HTR-8/SVneo (cell line): ENCODE measurements at regions not wholly inside any gene's neighbourhood (a gene's known extent, or its start where the extent isn't known, plus 50 kb on each side); places are given as distances from the start of the nearest gene placed in this dataset.

Experiments
- DNase-seq: peaks from one replicate; pipeline ENCODE4 v3.0.0; 2011; ENCODE audit warnings: low spot score, mixed read lengths; ENCODE audit not compliant: insufficient read length
- FAIRE-seq: peaks from 2 replicates; lab custom pipeline; 2011; peaks lifted over from hg19 to GRCh38; lab: Jason Lieb, UNC

DNA sequence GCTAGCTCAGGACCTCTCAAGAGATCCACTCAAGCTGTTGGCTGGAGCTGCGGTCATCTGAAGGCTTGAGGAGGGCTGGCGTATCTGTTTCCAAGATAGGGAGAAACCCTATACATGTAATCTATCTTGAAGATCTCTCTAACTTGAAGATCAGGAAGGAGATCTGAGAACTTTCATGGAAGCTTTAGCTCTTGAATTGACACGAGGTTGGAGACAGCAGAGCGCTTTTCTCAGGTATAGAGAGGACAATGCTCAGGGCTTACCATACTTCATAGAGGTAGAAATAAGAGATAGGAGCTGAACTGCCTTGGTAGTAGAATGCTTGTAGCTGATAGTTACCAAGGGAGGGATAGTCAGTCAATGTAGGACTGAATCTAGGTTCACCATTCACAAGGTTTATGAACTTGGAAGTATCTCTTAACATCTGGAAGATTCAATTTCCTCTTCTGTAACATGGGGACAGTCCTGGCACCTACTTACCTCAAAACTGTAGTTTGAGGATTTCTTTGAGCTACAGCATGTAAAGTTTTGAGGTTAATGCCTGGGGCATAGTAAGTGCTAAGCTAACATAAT lies 267.0 kb upstream of the MAF start:
- DNase-seq: no peak
- FAIRE-seq: no peak

DNA sequence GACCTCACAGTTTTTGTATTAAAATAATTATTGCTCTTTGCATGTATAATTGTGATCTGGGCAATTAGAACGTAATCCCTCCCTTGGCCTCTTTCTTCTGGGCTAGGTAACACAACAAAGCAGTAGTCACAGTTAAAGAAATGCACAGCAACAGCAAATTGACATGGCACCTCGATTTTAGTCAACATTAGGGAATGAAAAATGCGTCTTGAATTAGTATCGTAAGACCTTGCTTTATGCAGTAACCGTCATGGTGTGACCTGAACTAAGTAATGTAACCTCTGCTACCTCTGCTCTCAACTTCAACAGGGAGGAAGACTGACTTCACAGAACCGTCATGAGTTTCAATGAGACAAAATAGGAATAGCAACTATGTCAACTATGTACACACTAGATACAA lies 265.4 kb upstream of the MAF start:
- FAIRE-seq (peak; percentile 55), DNase-seq (no peak)

DNA sequence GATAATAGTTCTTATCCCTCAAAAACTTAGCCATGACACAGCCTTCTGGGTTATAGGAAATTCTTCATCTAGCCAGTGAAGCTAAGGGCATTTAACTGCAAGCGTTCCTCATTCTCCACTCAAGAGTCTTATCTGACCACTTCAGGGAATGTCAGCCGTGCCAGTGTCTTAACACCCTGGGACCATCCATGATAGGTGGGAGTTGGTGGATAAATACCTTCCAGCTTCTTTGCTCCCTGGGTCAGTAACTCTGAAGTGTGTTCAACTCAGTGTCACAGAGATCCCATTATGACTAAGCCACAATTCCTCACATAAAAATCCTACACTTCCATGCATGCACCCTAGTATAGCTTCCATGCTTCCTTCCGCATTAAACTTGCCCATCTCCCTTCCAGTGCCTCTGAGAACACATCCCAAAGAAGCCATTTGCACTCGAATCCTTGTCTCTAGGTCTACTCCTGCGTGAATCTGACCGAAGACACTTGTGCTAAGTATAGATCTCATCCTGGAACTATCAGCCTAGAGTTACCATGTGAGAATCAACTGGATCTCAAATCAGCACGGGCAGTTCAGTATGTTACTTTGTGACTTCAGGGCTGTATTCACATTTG lies 264.3 kb upstream of the MAF start:
- no peak for DNase-seq
- no peak for FAIRE-seq

DNA sequence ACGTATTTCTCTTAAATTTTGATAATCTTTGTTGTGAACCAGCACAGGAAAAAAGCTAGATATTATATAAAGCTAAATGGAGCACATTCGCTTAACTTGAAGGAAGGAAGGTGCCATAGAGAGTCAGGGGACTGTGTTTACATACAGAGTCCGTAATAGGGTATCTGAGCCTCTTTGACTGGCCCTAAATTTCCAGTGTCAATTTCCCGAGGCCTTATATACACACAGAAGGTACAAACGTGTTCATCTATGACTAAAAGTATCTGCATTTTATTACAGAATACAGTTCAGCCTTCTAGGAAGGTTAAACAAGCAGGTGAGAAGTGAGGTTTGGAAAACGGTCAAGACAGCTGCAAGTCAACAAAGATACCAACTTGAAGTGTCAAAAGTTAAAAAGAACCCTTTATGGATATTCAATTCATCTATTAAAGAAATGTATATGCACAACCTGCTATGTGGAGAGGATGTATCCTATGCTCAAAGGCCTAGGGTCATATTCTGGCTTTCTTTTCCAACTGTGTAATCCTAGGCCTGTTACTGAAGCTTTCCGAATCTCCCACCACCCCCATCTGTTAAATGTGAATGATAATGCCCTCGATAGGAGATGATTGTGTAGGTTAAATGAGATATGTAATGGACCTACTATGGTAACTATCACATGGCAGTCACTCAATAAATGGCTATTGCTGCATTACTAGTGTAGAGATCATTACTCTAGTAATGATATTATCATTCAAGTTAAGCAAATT lies 263.7 kb upstream of the MAF start:
- FAIRE-seq (no peak), DNase-seq (no peak)

DNA sequence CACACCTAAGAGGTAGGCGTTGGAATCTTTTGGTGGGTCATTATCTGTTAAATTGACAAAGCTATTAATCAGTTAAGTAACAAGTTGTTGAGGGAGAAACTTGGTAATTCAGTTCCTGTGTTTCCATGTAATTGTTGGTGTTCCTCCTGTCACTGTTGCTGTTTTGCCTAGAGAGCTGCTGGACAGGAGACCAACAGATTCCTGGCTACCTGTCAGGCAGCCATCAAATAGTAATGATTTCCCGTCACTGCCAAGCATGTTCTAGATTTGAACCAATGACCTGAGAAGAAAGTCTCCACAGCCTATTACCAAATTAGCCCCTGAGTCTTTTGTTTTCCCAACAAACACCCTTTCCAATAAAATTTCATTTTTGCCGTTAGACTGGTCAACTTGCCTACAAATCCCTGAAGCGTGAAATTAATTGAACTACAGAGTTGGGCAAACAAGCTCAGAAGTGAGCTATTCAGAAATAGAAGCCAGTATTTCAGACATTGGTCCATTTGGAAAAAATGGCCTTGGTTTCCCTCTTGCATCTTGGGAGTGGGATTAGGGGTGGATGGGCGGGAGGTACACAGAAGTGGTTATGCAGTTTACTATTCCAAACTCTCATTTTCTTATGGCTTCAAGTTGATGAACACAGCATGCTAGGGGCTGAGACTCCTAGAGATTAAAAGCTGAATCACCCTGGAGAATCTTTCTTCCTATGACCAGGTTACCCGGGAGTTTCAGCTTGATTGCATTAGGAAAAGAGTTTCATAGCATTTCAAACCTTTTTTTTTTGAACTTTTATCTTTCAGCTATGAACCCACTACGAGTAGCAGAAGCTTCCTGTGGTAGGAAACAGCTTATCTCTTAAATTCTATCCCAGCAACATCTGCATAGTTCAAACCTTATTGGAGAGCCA lies 262.8 kb upstream of the MAF start:
- DNase-seq: no peak
- no peak for FAIRE-seq

DNA sequence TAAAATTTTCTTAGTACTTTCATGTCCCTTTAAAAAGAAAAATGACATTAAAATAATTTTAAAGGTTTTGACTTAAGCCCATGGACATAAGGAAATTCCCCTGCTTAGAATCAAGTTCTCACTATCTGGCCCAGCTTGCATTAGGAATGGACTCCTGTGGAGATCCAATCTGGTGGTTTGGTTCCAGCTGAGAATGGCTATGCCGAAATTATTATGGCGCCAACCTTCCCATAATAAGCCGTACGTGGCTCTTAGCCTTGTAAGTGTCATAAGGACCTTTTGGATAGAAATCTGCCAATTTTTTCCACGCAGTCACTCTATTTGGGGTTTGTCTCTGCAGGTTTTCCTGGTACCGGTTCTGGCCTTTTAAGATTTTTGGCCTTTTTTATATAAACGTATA lies 262.1 kb upstream of the MAF start:
- DNase-seq (no peak), FAIRE-seq (no peak)

DNA sequence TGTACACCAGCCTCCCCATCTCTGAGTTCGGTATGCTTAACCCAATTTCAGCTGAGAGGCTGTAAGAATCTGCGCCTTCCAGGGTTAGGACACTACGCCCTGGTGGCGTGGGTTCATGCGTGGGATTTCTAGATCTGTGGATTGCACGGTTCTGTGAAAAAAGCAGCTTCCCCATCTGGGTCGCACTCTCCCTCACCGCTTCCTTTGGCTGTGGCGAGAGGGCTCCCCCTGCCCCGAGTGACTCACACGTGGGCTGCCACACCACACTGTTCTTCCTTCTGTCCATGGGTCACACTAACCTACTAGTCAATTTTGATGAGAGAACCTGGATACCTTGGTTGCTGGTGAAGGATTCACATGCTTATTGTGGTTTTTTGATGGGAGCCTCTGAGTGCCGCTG lies 256.0 kb upstream of the MAF start:
- FAIRE-seq: no peak
- DNase-seq: no peak

DNA sequence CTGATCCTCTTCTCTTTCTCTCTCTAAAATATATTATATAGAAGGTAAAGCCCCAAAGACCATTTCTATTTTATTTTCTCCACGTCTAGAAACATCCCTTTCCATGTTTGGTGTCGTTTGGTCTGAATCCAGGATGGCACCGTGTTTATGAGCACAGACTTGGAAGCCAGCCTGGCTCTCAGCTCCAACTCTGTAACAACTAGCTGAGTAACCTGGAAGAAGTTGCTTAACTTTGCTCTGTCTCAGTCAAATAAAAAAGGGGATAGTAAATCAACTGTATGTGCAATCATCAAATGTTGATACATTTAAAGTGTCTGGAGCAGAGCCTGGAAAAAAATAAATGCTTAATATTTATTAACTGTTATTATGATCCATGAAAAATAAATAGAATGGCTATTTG lies 249.8 kb upstream of the MAF start:
- no peak for FAIRE-seq

DNA sequence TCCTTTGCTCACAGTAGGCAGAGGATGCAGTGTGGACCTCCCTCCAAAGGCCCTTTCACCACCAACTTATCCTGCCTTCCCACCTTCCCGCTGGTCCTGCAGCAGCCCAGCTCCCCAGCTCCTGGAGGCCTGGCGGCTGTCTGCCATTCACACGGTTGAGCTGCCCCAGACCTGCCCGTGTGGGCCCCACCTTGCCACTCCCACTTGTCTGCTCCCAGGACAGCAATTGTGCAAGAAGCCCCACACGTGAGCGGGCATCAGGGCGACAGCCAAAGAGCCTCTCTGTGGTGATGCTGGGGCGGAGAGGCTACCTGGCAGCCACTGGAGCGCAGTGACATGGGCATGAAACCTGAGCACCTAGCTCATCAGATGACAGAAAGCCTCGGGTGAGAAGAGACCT lies 248.6 kb upstream of the MAF start:
- FAIRE-seq: no peak
- no peak for DNase-seq

More for the DNA sequence above, 249.8 kb upstream of the MAF start:
- no peak for DNase-seq

DNA sequence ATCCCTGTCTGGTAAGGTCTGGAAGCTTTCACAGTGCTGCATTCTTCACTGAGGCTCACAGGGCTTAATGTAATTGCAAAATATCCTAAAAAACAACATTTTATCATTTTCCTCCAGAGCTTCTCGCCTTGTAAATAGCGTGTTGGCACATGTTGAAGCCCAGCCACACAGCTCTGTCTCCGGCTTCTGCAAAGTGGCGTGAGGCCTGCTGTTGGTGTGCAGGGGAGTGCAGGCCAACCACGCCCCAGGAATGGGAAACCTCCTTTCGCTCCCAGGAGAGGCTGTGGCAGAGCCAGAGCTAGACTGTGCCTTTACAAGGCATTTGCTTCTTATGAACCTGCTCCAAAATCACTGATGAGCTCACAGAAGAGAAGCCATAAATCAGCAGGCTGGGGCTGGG lies 248.2 kb upstream of the MAF start:
- FAIRE-seq (no peak), DNase-seq (no peak)

DNA sequence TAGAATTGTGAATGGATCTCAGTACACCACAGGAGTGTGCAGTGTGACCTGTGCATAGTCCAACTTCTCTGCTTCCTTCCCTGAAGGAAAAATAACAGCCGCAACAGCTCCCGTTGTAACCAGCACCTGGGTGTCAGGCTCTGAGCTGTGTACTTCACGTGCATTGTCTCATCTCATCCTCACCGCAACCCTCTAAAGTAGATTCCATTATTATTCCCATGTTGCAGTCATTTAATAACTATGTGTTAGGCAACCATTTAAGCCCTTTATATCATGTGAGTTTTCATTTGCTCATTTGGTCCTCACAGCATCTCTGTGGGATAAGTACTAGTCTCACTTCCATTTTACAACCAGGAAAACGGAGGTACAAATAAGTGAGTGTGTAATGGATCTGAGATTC lies 247.0 kb upstream of the MAF start:
- DNase-seq (no peak), FAIRE-seq (no peak)

DNA sequence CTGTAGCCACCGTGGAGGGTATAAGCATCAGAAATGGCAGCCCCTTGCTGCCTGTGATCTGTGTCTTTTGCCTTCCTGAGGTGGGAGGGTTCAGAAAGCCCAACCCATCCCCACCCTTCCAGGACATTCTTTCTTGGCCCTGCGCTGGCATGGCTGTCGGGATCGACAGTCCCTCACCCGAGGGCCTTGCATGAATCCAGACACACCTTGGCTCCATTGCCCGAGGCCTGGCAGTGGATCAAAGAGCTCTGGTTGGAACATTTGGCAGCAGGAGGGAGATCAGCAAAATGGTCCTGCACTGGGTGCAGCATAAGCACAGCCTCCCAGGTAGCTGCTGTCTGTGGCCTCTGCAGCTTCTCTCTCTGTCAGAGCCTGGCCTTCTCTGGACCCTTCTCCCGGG lies 246.6 kb upstream of the MAF start:
- no peak for DNase-seq
- no peak for FAIRE-seq

DNA sequence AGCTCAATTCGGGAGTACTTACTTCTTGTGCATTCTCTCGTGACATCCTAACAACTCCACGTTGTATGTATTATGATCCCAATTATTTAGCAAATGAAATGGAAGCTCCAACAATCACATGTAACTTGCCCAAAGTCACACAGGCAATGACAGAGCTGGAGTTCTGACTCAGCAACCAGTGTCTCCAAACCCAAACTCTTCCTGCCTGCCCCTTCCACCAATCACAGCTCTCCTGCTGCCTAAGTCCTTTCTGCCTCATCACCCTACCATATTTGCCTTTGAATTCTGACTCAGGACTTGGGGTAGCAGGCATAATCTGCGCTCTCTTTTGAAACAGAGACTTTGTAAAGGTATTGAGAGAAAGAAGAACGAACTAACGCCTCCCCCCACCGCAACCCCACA lies 245.2 kb upstream of the MAF start:
- DNase-seq: no peak
- no peak for FAIRE-seq

DNA sequence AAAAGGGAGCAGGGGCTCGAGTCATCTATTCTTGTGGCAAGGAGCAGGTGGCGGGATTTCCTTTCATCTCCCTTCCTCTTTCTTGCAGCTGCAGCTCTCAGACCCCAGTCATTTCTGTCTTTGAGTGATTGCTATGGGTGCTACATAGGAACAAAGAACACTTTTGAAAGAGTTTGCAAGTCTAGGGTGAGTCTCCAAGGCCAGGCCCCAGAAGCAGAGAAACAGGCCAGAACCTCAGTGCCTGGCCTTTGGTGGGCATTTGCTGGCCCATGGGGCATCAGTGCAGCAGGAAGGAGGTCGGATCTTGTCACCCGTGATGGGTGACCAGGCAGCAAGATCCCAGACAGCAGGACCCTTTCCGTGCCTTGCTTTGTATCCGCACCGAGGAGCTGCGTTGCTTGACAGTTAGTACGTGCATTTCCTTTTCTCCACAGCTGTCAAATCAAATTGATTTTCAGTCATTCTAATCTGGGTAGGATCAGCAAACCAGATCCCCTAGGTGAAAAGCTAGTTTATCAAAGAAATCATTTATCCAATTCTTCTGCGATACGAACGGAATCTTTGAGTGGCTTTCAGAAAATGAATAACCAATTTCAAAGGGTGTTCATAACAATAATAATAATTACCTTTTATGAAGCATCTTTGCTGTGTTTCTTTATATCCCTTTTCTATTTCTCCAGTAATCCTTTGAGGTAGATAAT lies 244.6 kb upstream of the MAF start:
- FAIRE-seq: no peak
- DNase-seq: no peak

DNA sequence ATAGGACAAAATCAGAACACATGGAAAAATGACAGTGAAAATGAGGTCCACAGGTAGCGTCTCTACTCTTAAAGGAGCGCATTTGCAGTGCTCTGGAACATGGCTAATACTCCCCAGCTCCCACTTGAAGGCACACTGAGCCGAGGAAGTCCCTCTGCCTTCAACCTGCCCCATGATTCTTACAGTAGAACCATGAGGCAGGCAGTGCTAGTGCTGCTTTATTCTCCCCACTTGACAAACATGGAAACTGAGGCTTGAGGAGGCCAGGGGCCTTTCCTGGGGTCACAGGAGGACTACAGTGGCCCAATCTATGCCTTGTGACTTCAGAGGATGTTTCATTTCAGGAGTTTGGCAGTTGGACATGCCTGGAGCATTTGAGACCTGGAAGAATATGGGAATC lies 244.1 kb upstream of the MAF start:
- no peak for FAIRE-seq
- no peak for DNase-seq

DNA sequence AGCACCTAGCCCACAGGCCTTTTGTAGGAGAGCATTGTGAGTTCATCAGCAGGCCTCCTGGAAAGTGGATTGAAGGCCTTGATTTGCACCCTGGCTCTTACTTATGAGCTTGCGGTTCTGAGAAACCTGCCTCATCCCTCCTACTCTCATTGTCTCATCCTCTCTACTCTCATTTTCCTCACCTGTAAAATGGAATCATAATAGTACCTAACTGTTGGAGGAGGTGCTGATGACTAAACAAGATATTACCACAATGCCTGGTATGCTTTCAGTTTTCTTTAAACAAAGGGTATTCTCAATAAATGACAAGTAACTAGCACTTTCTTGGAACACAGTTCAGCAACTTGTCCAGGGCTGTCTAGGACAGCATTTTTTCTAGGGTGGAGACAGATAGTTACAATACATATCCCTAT lies 243.1 kb upstream of the MAF start:
- no peak for FAIRE-seq
- no peak for DNase-seq

DNA sequence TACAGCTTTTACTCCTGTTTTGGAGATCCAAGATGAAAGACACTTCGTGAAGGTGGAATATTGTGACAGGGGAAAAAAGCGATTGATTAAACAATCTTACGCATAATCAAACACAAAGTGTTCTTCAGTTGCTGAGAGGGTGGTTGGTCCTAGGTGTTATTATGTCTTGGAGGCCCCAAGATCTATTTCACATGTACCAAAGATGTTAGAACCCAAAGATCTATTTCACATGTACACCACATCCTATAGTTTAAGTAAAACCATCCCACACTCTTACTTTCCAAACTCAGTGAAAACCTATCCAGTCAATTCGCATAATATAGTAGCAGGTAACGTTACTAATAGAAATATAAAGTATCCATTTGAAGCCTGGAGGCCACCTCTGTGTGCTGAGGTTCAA lies 242.6 kb upstream of the MAF start:
- DNase-seq (no peak), FAIRE-seq (no peak)

DNA sequence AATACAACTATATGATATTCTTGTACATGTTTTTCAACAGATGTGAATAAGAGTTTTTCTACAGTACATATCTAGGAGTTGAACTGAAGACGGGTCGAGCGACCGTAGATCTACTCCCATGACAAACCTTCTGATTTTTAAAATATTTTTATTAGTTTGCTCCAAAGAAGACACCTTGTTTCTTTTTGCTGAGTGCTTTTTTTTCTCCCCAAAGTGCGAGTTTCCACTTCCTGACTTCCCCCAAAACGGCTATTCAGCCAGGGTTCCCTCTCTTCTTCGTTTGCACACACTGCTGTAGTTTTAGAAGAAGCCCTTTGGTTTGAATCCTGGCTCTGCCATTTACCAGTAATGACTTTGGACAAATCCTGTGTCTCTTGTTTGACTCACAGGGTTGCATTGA lies 241.7 kb upstream of the MAF start:
- DNase-seq: no peak
- FAIRE-seq: no peak

DNA sequence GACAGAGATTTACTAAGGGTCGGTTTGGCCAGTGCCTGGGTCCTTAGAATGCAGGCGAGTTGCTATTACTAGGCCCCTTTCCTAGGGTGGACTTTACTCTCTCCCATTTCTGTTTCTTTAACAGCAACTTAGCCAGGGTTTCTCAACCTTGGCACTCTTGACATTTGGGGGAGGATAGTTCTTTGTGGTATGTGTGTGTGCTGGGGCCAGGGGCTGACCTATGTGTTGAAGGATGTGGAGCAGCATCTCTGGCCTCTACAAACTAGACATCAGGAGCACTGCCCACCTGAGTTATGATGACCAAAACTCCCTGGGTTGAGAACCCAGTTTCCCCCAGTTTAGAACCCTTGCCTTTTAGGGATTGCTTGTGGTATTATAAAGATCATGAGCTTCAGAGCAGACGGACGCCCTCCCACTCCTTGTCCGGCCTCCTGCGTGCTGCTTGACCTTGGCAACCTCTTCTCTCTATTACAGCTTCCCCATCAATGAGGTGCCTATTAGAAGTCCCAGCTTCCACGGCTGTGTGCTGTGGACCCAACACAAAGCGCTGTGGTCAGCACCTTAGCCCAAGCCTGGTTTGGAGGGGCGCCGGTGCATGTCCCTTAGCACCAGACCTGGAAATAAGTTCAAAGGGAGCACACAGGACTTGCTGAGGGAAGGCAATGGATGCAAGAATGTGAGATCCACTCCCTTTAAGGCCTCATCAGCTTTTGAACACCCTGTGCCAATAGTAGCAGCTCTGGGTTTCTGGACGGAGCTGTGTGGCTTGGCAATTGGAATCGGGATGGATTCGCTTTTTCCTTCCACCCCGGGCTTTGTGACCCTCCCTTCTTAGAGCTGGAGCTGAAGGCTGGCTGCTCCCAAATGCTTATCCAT lies 239.2 kb upstream of the MAF start:
- DNase-seq: no peak
- FAIRE-seq: no peak
